ENCODE measurements at regions not wholly inside any gene's neighbourhood (a gene's known extent, or its start where the extent isn't known, plus 50 kb on each side); places are given as distances from the start of the nearest gene placed in this dataset.
"Not testable (repeated sequence)": the region's sequence is repeated elsewhere in the genome, so short reads cannot be mapped to it uniquely, and the experiment has no call there.

- CTCF ChIA-PET = interaction anchor here (1.3 to 1.6 kb wide), 4 partner anchors 11 to 26 kb away, joined by 3 to 5 read pairs (median 3); no protein-coding TSS in a partner anchor
Observed at GRCh38 chr5:63217422-63217821, 638.8 kb downstream of the LRRC70 start.

DNA sequence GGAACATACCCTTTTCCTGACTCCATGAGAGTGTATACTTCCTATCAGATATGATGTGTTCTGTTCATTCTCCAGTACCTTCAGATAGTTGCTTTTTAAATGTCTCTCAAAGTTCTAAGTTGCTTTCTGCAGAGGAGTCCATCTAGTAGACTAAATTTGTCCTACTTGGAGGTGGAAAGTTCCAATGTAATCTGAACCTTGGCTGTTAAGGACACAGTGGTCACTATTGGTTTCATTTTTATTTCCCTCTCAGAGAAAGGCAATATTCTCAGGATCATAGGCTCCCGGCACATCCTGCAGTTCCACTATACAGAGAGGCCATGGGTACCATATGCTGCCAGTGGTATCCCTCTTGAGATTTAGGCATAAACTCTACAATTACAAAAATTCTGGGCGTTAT is 634.6 kb downstream of the LRRC70 start:
- TF ChIP-seq, protein P1, sequence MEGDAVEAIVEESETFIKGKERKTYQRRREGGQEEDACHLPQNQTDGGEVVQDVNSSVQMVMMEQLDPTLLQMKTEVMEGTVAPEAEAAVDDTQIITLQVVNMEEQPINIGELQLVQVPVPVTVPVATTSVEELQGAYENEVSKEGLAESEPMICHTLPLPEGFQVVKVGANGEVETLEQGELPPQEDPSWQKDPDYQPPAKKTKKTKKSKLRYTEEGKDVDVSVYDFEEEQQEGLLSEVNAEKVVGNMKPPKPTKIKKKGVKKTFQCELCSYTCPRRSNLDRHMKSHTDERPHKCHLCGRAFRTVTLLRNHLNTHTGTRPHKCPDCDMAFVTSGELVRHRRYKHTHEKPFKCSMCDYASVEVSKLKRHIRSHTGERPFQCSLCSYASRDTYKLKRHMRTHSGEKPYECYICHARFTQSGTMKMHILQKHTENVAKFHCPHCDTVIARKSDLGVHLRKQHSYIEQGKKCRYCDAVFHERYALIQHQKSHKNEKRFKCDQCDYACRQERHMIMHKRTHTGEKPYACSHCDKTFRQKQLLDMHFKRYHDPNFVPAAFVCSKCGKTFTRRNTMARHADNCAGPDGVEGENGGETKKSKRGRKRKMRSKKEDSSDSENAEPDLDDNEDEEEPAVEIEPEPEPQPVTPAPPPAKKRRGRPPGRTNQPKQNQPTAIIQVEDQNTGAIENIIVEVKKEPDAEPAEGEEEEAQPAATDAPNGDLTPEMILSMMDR (IDR thresholded peaks at IDR 0.05; ENCODE audit: control extremely low read depth, extremely low read depth, low read depth, missing control alignments) = no peak
- POLR2A ChIA-PET = no interaction called here
- no peak for DNase-seq (ENCODE audit: extremely low spot score)
- CTCF ChIA-PET = no interaction called here

More at GRCh38 chr5:63217422-63217821, 638.8 kb downstream of the LRRC70 start:
- DNase-seq (ENCODE audit: extremely low spot score) = no peak
- TF ChIP-seq, protein P1 (IDR thresholded peaks at IDR 0.05; ENCODE audit: control extremely low read depth, extremely low read depth, low read depth, missing control alignments) = no peak
- POLR2A ChIA-PET = no interaction called here

DNA sequence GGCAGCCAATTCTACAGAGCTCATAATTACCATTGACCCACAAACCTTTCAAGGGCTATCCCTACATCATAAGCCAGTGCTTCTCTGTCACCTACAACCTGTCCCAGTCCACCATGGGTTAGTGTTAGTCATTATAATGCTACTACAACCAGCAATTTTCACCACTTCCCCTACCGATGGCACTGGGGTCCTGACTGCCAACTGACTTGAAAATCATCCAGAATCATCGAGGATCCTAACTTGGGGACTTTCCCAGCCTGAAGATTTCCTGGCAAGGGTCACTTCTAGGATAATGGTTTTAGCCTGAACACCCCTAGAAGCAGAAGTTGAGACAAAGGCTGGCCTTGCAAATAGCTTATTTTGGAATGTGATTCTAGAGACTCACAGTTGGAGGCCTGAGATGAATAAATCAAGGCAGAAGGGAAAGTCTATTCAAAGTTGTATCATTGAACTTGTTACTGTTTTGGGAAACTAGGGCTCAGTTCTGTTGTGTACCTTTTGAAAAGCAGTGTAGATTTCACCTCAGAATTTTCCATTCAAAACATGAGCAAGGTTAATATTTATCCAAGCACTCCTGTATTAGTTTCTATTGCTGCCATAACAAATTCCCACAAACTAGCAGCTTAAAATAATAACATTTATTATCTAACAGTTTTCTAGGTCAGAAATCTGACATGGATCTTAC is 633.0 kb downstream of the LRRC70 start:
- no peak for DNase-seq (ENCODE audit: extremely low spot score)
- POLR2A ChIA-PET = no interaction called here
- TF ChIP-seq, protein P1 (IDR thresholded peaks at IDR 0.05; ENCODE audit: control extremely low read depth, extremely low read depth, low read depth, missing control alignments) = no peak
- CTCF ChIA-PET = no interaction called here

DNA sequence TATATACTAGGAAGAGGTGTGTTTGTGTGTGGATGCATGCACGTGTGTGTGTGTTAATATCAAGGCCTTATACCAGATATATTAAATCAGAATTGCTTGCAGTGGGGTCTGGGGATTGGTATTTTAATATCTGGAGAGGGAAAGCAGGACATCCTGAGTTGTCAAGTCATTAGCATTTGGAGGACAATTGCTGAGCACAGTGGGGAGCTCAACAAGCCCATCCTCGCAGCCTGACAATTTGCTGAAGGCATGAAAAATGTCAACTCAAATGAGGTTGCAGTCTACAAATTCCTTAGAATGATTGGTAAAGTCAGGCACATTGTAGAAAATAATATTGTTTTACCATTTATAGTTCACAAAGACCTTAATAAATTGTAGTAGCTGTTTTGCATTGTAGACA is 627.4 kb downstream of the LRRC70 start:
- ChIA-PET POLR2A (no interaction called here), CTCF (interaction anchor here (1.4 kb wide), 1 partner anchor 16 kb away, joined by 3 read pairs; no protein-coding TSS in a partner anchor)
- no peak for DNase-seq (ENCODE audit: extremely low spot score)
- TF ChIP-seq, protein P1 (IDR thresholded peaks at IDR 0.05; ENCODE audit: control extremely low read depth, extremely low read depth, low read depth, missing control alignments) = no peak

GRCh38 chr5:63201738-63202137 is 623.1 kb downstream of the LRRC70 start:
- POLR2A ChIA-PET = no interaction called here
- no peak for DNase-seq (ENCODE audit: extremely low spot score)
- CTCF ChIA-PET = interaction anchor here (1.1 kb wide), 1 partner anchor 16 kb away, joined by 3 read pairs; no protein-coding TSS in a partner anchor
- TF ChIP-seq, protein P1 (IDR thresholded peaks at IDR 0.05; ENCODE audit: control extremely low read depth, extremely low read depth, low read depth, missing control alignments) = no peak

DNA sequence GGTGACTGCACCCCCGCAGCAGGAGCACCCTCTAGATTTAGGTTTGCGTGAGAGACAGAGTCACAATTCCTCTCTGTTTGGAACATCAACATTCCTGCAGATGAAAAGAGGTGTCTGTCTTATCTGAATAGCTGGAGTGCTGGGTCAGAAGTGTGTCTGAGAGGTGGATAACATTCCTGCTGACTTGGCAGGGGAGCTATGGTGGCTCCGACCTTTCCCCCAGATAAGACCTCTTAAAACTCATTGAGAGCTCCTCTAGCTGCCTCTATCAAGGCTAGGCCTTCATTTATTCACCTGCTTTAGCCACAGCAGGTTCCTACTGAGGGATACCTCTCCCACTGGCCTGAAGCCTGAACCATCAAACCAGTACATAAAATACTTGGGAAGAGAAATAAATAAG is 615.5 kb downstream of the LRRC70 start:
- ChIA-PET POLR2A (no interaction called here), CTCF (no interaction called here)
- TF ChIP-seq, protein P1 (IDR thresholded peaks at IDR 0.05; ENCODE audit: control extremely low read depth, extremely low read depth, low read depth, missing control alignments) = no peak
- DNase-seq (ENCODE audit: extremely low spot score) = no peak

GRCh38 chr5:63180190-63180589 is 601.6 kb downstream of the LRRC70 start:
- DNase-seq (ENCODE audit: extremely low spot score); POLR2A ChIA-PET; CTCF ChIA-PET: not testable (repeated sequence)
